ENCODE measurements at regions not wholly inside any gene's neighbourhood (a gene's known extent, or its start where the extent isn't known, plus 50 kb on each side); places are given as distances from the start of the nearest gene placed in this dataset.

DNA sequence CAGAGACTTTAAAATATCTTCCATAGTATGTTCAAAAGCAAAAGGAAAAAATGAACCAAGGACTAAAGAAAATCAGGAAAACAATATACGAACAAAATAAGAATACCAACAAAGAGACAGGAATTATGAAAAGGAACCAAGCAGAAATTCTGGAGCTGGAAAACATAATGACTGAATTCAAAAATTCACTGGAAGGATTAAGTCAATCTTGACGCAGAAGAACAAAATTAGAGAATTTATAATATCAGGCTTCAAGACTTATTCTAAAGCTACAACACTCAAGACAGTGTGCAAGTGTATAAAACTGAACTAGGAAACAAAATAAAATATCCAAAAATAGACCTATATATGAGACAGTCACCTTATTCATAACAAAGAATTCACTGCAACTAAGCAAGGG is 56.9 kb upstream of the GYPC start:
- no peak for DNase-seq (ENCODE audit: low read depth)
- H3K4me3 ChIP-seq (ENCODE audit: low read depth, low read length), result no peak overlapping the region
- TF ChIP-seq, protein P1, sequence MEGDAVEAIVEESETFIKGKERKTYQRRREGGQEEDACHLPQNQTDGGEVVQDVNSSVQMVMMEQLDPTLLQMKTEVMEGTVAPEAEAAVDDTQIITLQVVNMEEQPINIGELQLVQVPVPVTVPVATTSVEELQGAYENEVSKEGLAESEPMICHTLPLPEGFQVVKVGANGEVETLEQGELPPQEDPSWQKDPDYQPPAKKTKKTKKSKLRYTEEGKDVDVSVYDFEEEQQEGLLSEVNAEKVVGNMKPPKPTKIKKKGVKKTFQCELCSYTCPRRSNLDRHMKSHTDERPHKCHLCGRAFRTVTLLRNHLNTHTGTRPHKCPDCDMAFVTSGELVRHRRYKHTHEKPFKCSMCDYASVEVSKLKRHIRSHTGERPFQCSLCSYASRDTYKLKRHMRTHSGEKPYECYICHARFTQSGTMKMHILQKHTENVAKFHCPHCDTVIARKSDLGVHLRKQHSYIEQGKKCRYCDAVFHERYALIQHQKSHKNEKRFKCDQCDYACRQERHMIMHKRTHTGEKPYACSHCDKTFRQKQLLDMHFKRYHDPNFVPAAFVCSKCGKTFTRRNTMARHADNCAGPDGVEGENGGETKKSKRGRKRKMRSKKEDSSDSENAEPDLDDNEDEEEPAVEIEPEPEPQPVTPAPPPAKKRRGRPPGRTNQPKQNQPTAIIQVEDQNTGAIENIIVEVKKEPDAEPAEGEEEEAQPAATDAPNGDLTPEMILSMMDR (IDR thresholded peaks at IDR 0.05; ENCODE audit: low read depth, low read length, missing control alignments), result no peak

DNA sequence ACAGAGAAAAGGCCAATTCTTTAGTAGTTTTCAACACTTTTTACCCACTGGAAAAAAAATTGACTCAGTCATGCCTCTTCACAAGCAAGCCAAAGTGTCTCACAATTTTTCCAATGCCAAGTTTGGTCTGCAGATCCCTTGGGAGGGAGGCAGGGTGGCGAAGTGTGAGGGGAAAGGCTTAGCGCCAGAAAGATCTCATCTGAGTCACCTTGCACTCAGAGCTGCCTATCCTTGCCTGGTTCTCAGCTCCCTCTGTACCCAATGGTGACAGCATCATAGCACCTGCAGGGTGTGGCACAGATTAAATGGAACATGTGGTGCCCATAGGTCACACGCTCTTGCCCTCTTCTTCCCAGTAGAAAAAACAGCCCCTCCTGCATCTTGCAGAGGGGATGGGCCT is 55.2 kb upstream of the GYPC start:
- TF ChIP-seq, protein P1 (IDR thresholded peaks at IDR 0.05; ENCODE audit: low read depth, low read length, missing control alignments), result no peak
- H3K4me3 ChIP-seq (ENCODE audit: low read depth, low read length), result no peak overlapping the region
- DNase-seq (ENCODE audit: low read depth), result no peak

DNA sequence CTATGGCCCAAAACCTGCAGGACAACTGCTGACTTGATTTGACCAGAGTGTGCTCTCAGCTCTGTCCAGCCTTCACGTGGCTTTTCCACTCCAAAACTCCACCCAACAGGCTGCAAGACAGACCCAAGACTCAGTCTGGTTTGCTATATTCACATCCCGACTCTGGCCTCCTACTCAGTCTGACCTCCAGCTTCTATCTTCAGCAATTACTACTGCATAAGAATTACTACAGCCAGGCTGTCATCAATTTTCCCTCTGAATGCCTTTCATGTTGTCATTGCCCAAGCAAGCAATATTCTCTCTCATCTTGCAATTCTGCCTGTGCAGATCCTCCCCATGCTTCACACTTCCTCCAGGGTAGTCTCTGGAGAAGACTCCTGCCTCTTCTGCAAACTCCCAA is 53.6 kb upstream of the GYPC start:
- DNase-seq (ENCODE audit: low read depth), result no peak
- TF ChIP-seq, protein P1 (IDR thresholded peaks at IDR 0.05; ENCODE audit: low read depth, low read length, missing control alignments), result no peak
- no peak overlapping the region for H3K4me3 ChIP-seq (ENCODE audit: low read depth, low read length)
